GM18907 (cell line): ENCODE measurements at regions not wholly inside any gene's neighbourhood (a gene's known extent, or its start where the extent isn't known, plus 50 kb on each side); places are given as distances from the start of the nearest gene placed in this dataset.

Experiments
- ATAC-seq: cut with Tn5 transposase; IDR thresholded peaks from one replicate; pipeline ENCODE4 v1.9.1; 2021; ENCODE audit warnings: mild to moderate bottlenecking, moderate library complexity; ENCODE audit not compliant: unreplicated experiment

GRCh38 chr15:69730281-69731080, 277.9 kb downstream of the RPLP1 start:
- ATAC-seq, result no peak

GRCh38 chr15:69731081-69731330, 278.4 kb downstream of the RPLP1 start:
- no peak for ATAC-seq

GRCh38 chr15:69731581-69731980, 279.0 kb downstream of the RPLP1 start:
- no peak for ATAC-seq

- ATAC-seq, result no peak
Measured at GRCh38 chr15:69732133-69732532, 279.5 kb downstream of the RPLP1 start.

- ATAC-seq, result no peak
Measured at GRCh38 chr15:69734699-69735098, 282.1 kb downstream of the RPLP1 start.

GRCh38 chr15:69735121-69735520, 282.5 kb downstream of the RPLP1 start:
- no peak for ATAC-seq

GRCh38 chr15:69736161-69736560, 283.5 kb downstream of the RPLP1 start:
- ATAC-seq, result no peak

- ATAC-seq, result no peak
Measured at GRCh38 chr15:69737916-69738315, 285.3 kb downstream of the RPLP1 start.

- no peak for ATAC-seq
Measured at GRCh38 chr15:69740684-69741083, 288.1 kb downstream of the RPLP1 start.

- ATAC-seq, result no peak
Measured at GRCh38 chr15:69742361-69742760, 289.7 kb downstream of the RPLP1 start.

- ATAC-seq, result no peak
Measured at GRCh38 chr15:69743091-69743490, 290.5 kb downstream of the RPLP1 start.

GRCh38 chr15:69744391-69745162, 292.0 kb downstream of the RPLP1 start:
- ATAC-seq, result no peak

- ATAC-seq, result no peak
Measured at GRCh38 chr15:69747193-69747592, 294.6 kb downstream of the RPLP1 start.

GRCh38 chr15:69748131-69748530, 295.5 kb downstream of the RPLP1 start:
- no peak for ATAC-seq

- ATAC-seq, result no peak
Measured at GRCh38 chr15:69748576-69749185, 296.1 kb downstream of the RPLP1 start.

GRCh38 chr15:69749274-69749673, 296.7 kb downstream of the RPLP1 start:
- ATAC-seq, result no peak

GRCh38 chr15:69749797-69750196, 297.2 kb downstream of the RPLP1 start:
- ATAC-seq, result peak; percentile 23

- ATAC-seq, result peak; percentile 64
Measured at GRCh38 chr15:69750253-69750652, 297.6 kb downstream of the RPLP1 start.

- ATAC-seq, result no peak
Measured at GRCh38 chr15:69751147-69751546, 298.5 kb downstream of the RPLP1 start.

GRCh38 chr15:69751566-69751965, 298.9 kb downstream of the RPLP1 start:
- no peak for ATAC-seq

- no peak for ATAC-seq
Measured at GRCh38 chr15:69753867-69754266, 301.2 kb downstream of the RPLP1 start.

- ATAC-seq, result no peak
Measured at GRCh38 chr15:69754313-69754712, 301.7 kb downstream of the RPLP1 start.
